ENCODE measurements at regions not wholly inside any gene's neighbourhood (a gene's known extent, or its start where the extent isn't known, plus 50 kb on each side); places are given as distances from the start of the nearest gene placed in this dataset.

DNA sequence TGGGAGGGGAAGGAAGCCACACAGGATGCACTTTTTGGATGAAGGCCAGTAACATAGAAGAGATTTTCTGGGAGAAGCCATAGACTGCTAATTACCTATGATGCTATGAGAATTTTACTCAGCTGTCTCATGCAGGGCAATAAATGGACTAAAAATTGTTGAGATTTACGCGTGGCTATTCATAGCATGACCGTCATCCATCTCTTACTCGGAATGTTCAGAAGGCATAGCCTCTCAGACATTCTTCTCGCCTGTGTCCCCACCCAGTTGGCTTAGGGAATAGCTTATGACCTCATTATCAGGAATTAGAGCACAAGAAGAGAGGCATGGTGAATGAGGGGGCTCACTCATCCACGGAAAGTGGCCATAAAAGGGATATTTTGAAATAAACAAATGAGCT lies 107.9 kb upstream of the ATP10A start:
- no peak for ATAC-seq
- TF ChIP-seq, protein P1, sequence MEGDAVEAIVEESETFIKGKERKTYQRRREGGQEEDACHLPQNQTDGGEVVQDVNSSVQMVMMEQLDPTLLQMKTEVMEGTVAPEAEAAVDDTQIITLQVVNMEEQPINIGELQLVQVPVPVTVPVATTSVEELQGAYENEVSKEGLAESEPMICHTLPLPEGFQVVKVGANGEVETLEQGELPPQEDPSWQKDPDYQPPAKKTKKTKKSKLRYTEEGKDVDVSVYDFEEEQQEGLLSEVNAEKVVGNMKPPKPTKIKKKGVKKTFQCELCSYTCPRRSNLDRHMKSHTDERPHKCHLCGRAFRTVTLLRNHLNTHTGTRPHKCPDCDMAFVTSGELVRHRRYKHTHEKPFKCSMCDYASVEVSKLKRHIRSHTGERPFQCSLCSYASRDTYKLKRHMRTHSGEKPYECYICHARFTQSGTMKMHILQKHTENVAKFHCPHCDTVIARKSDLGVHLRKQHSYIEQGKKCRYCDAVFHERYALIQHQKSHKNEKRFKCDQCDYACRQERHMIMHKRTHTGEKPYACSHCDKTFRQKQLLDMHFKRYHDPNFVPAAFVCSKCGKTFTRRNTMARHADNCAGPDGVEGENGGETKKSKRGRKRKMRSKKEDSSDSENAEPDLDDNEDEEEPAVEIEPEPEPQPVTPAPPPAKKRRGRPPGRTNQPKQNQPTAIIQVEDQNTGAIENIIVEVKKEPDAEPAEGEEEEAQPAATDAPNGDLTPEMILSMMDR (IDR thresholded peaks at IDR 0.05), result no peak
- Histone ChIP-seq H3K9me3 (no peaks in the 10 kb centered on the region), H3K36me3 (no peaks in the 10 kb centered on the region), H3K27ac (no peak overlapping the region), H3K27me3 (peaks cover 0 to 6% (median 0%) of the 10 kb centered on the region in 7 donors), H3K4me3 (no peak overlapping the region), H3K4me1 (no peaks in the 10 kb centered on the region)
- intact Hi-C loops (cut with DNase I), result no loop called here
- WGBS, 2 donors, result 30 to 61% methylated on average over 6 of the region's 6 CpGs
- DNase-seq, result no peak

DNA sequence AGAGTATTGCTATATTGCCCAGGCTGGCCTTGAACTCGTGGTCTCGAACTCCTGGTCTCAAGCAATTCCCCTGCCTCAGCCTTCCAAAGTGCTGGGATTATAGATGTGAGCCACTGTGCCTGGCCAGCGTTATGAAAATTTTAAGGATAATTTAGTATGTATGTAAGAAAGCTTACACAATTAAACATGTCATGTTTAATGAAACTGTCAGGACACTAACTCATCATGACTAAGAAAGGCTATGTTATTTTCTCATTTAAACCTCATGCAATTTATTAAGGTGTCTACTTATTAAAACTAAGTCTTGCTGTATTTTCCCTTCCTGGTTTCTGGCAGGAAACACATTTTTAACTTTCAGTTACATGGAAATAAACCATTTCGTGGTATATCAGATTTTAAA lies 106.8 kb upstream of the ATP10A start:
- H3K9me3 ChIP-seq, result no peaks in the 10 kb centered on the region
- TF ChIP-seq, protein P1 (IDR thresholded peaks at IDR 0.05), result no peak
- H3K4me3 ChIP-seq, result no peak overlapping the region
- DNase-seq (no peak), ATAC-seq (no peak)
- no peaks in the 10 kb centered on the region for H3K4me1 ChIP-seq
- intact Hi-C loops (cut with DNase I), result loop anchor here in 1 of 10 donors (10.0 kb wide), 1 partner anchor 55 kb away; no protein-coding TSS in a partner anchor
- H3K27me3 ChIP-seq, result peaks cover 0 to 6% (median 0%) of the 10 kb centered on the region in 7 donors
- H3K27ac ChIP-seq, result no peak overlapping the region
- WGBS, 2 donors, result 74 to 75% methylated on average over 4 of the region's 4 CpGs
- H3K36me3 ChIP-seq, result no peaks in the 10 kb centered on the region

DNA sequence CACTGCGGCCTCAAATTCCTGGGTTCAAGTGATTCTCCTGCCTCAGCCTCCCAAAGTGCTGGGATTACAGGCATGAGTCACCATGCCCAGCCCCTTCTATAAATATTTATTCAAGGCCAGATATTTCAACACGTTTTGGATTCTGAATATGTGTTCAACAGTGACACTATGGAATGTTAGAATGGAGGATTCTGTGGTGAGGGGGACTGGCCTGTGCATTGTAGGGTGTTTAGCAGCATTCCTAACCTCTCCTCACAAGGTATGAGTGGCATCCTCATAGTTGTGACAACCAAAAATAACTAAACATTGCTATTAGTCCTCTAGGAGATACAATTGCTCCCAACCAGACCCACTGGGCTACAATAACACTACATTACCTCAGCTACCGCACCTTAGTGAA lies 104.0 kb upstream of the ATP10A start:
- no peaks in the 10 kb centered on the region for H3K36me3 ChIP-seq
- intact Hi-C loops (cut with DNase I), result loop anchor here in 1 of 10 donors (10.0 kb wide), 1 partner anchor 58 kb away; no protein-coding TSS in a partner anchor
- ATAC-seq (no peak), DNase-seq (no peak)
- H3K4me3 ChIP-seq, result no peak overlapping the region
- H3K27ac ChIP-seq, result no peak overlapping the region
- TF ChIP-seq, protein P1 (IDR thresholded peaks at IDR 0.05), result no peak
- peaks cover 0 to 8% (median 0%) of the 10 kb centered on the region in 11 donors for H3K9me3 ChIP-seq
- WGBS, 2 donors, result 67 to 77% methylated on average over 3 of the region's 3 CpGs
- no peaks in the 10 kb centered on the region for H3K4me1 ChIP-seq
- H3K27me3 ChIP-seq, result no peaks in the 10 kb centered on the region

DNA sequence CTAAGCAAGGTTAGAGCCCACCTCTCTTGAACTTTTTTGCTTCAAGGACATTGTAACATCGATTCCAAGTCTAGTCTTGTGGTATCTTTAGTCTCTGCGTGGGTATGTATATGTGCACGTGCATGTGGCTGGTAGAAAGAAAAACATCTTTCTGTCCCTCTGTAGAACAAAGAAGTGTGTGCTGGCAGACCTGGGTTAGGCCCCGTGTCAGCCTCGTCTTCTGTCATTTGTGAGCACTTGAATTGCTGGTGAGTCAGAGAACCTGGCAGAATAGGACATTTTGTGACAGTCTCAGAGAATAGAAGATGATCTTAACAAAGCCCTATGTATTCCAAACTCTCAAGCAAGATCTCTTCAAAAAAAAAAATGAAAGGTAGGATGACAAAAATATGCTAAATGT lies 102.2 kb upstream of the ATP10A start:
- 60 to 64% methylated on average over 5 of the region's 5 CpGs for WGBS, 2 donors
- no peak for DNase-seq
- H3K27ac ChIP-seq, result no peak overlapping the region
- peaks cover 0 to 8% (median 0%) of the 10 kb centered on the region in 11 donors for H3K9me3 ChIP-seq
- H3K4me1 ChIP-seq, result no peaks in the 10 kb centered on the region
- no peaks in the 10 kb centered on the region for H3K27me3 ChIP-seq
- H3K36me3 ChIP-seq, result no peaks in the 10 kb centered on the region
- TF ChIP-seq, protein P1 (IDR thresholded peaks at IDR 0.05), result no peak
- intact Hi-C loops (cut with DNase I), result loop anchor here in 1 of 10 donors (10.0 kb wide), 1 partner anchor 59 kb away; no protein-coding TSS in a partner anchor
- H3K4me3 ChIP-seq, result no peak overlapping the region
- no peak for ATAC-seq
